ENCODE measurements at regions not wholly inside any gene's neighbourhood (a gene's known extent, or its start where the extent isn't known, plus 50 kb on each side); places are given as distances from the start of the nearest gene placed in this dataset.

GRCh38 chr18:24609254-24609653 is 148.8 kb downstream of the HRH4 start:
- 91% methylated on average over 5 of the region's 7 CpGs for WGBS (ENCODE audit: insufficient coverage)
- no peak overlapping the region for H3K4me3 ChIP-seq (ENCODE audit: control extremely low read depth in 1 of 5, extremely low read depth in 1 of 5, insufficient read depth in 1 of 5, low read depth in 2 of 5, low read length in 4 of 5)
- no peaks in the 10 kb centered on the region for H3K9me3 ChIP-seq (ENCODE audit: control extremely low read depth in 1 of 3, control insufficient read depth in 2 of 3, insufficient read depth in 1 of 3, low read length in 2 of 3)
- Mint-ChIP-seq H3K4me3 (no peak overlapping the region), H3K27ac (no peak overlapping the region), H3K9me3 (ENCODE audit: insufficient read depth) (no peaks in the 10 kb centered on the region), H3K27me3 (no peaks in the 10 kb centered on the region), H3K4me1 (no peaks in the 10 kb centered on the region)
- no peak for ATAC-seq (ENCODE audit: low read depth)
- H3K27me3 ChIP-seq (replicated peaks in 1 of 4; ENCODE audit: control extremely low read depth in 1 of 4, control insufficient read depth in 3 of 4, insufficient read depth in 4 of 4, low read length in 3 of 4), result no peaks in the 10 kb centered on the region
- no peaks in the 10 kb centered on the region for H3K79me2 ChIP-seq (ENCODE audit: control insufficient read depth, insufficient read depth, low read length)
- no peak overlapping the region for H2AFZ ChIP-seq (ENCODE audit: insufficient read depth, low read depth, low read length, poor library complexity, severe bottlenecking)
- intact Hi-C loops (cut with micrococcal nuclease), result no loop called here
- no peaks in the 10 kb centered on the region for H3K4me1 ChIP-seq (ENCODE audit: control insufficient read depth in 2 of 2, insufficient read depth in 2 of 2, low read length in 2 of 2)
- H3K4me2 ChIP-seq (replicated peaks; ENCODE audit: low read depth, low read length, poor library complexity, severe bottlenecking), result no peak overlapping the region
- ChIA-PET POLR2A (no interaction called here), CTCF (interaction anchor here (0.6 kb wide), 1 partner anchor 34 kb away, joined by 3 read pairs; no protein-coding TSS in a partner anchor)
- no peak for DNase-seq
- TF ChIP-seq CTCF (IDR thresholded peaks at IDR 0.05), result no peak
- no peak for TF ChIP-seq EZH2 (IDR thresholded peaks at IDR 0.05; ENCODE audit: borderline replicate concordance, insufficient read depth, low read depth, low read length, poor library complexity, severe bottlenecking)
- H4K20me1 ChIP-seq (ENCODE audit: control insufficient read depth, insufficient read depth, low read length, poor library complexity, severe bottlenecking), result no peaks in the 10 kb centered on the region
- no peak overlapping the region for H3K27ac ChIP-seq (ENCODE audit: low read length in 2 of 2)
- H3K36me3 ChIP-seq (replicated peaks in 1 of 2; ENCODE audit: control extremely low read depth in 1 of 2, control insufficient read depth in 1 of 2, extremely low read depth in 1 of 2, insufficient read depth in 2 of 2, low read length in 1 of 2), result no peaks in the 10 kb centered on the region
- H3K9ac ChIP-seq (ENCODE audit: low read length), result no peak overlapping the region

GRCh38 chr18:24611075-24611474 is 150.6 kb downstream of the HRH4 start:
- WGBS (ENCODE audit: insufficient coverage), result 94% methylated on average over 7 of the region's 8 CpGs
- Histone ChIP-seq H3K79me2 (ENCODE audit: control insufficient read depth, insufficient read depth, low read length) (no peaks in the 10 kb centered on the region), H3K4me1 (ENCODE audit: control insufficient read depth in 2 of 2, insufficient read depth in 2 of 2, low read length in 2 of 2) (no peaks in the 10 kb centered on the region), H2AFZ (ENCODE audit: insufficient read depth, low read depth, low read length, poor library complexity, severe bottlenecking) (no peak overlapping the region), H3K36me3 (replicated peaks in 1 of 2; ENCODE audit: control extremely low read depth in 1 of 2, control insufficient read depth in 1 of 2, extremely low read depth in 1 of 2, insufficient read depth in 2 of 2, low read length in 1 of 2) (no peaks in the 10 kb centered on the region), H3K4me3 (ENCODE audit: control extremely low read depth in 1 of 5, extremely low read depth in 1 of 5, insufficient read depth in 1 of 5, low read depth in 2 of 5, low read length in 4 of 5) (no peak overlapping the region), H3K27me3 (replicated peaks in 1 of 4; ENCODE audit: control extremely low read depth in 1 of 4, control insufficient read depth in 3 of 4, insufficient read depth in 4 of 4, low read length in 3 of 4) (no peaks in the 10 kb centered on the region), H3K9me3 (ENCODE audit: control extremely low read depth in 1 of 3, control insufficient read depth in 2 of 3, insufficient read depth in 1 of 3, low read length in 2 of 3) (no peaks in the 10 kb centered on the region), H3K4me2 (replicated peaks; ENCODE audit: low read depth, low read length, poor library complexity, severe bottlenecking) (no peak overlapping the region), H3K27ac (ENCODE audit: low read length in 2 of 2) (no peak overlapping the region), H4K20me1 (ENCODE audit: control insufficient read depth, insufficient read depth, low read length, poor library complexity, severe bottlenecking) (no peaks in the 10 kb centered on the region), H3K9ac (ENCODE audit: low read length) (no peak overlapping the region)
- Mint-ChIP-seq H3K4me1 (no peaks in the 10 kb centered on the region), H3K27me3 (no peaks in the 10 kb centered on the region), H3K9me3 (ENCODE audit: insufficient read depth) (no peaks in the 10 kb centered on the region), H3K27ac (no peak overlapping the region), H3K4me3 (no peak overlapping the region)
- no peak for DNase-seq
- ChIA-PET POLR2A (no interaction called here), CTCF (no interaction called here)
- TF ChIP-seq CTCF (IDR thresholded peaks at IDR 0.05), result no peak
- no peak for TF ChIP-seq EZH2 (IDR thresholded peaks at IDR 0.05; ENCODE audit: borderline replicate concordance, insufficient read depth, low read depth, low read length, poor library complexity, severe bottlenecking)
- no peak for ATAC-seq (ENCODE audit: low read depth)
- intact Hi-C loops (cut with micrococcal nuclease), result no loop called here

All from B cell (primary cell).